GM23248 (cell line): ENCODE measurements at regions not wholly inside any gene's neighbourhood (a gene's known extent, or its start where the extent isn't known, plus 50 kb on each side); places are given as distances from the start of the nearest gene placed in this dataset.

Source experiments
- EZH2 ChIP-seq: fragments of 200-600 bp; sonication (generic); IDR thresholded peaks from 2 replicates; pipeline ENCODE4 v1.6.1; 2018; ENCODE audit warnings: antibody characterized with exemption, mild to moderate bottlenecking; ENCODE audit not compliant: insufficient read depth, poor library complexity, severe bottlenecking
- EZH2phosphoT487 ChIP-seq: fragments of 200-600 bp; sonication (generic); IDR thresholded peaks from 2 replicates; pipeline ENCODE4 v1.6.1; 2018; ENCODE audit warnings: antibody characterized with exemption, moderate library complexity, mild to moderate bottlenecking, low read depth; ENCODE audit not compliant: insufficient read depth

- TF ChIP-seq EZH2phosphoT487 (no peak), EZH2 (no peak)
Observed at GRCh38 chr6:100283285-100283684, 181.4 kb downstream of the SIM1 start.
